SK-N-DZ (cell line): ENCODE measurements at regions not wholly inside any gene's neighbourhood (a gene's known extent, or its start where the extent isn't known, plus 50 kb on each side); places are given as distances from the start of the nearest gene placed in this dataset.

Experiments used
- DNase-seq: peaks from one replicate; pipeline ENCODE4 v3.0.0-alpha.2; 2015; ENCODE audit warnings: low spot score
- small RNA-seq, 2 experiments: library from RNA; depleted of rRNA; stranded (forward); fragments of <200 nt; gene quantifications; one replicate each; pipeline ENCODE3, GENCODE V24; 2014

DNA sequence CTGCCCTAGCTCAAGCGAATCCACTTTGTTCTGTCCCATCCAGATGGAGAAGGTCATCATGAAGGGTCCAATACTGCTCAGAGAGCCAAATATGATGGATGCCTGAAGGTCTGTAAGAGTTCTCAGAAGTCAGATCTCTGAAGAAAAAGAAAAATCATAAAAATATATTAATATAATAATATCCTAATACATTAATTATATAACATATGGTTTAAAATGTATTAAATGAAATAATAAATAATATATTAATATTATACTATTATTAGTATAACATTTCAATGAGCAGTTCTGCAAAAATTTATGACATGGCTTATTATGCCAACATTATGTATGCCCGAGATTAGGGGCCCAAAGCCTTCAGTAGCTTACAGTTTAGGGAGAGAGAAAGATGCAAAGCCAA is 78.2 kb upstream of the GPR12 start:
- DNase-seq, result no peak

DNA sequence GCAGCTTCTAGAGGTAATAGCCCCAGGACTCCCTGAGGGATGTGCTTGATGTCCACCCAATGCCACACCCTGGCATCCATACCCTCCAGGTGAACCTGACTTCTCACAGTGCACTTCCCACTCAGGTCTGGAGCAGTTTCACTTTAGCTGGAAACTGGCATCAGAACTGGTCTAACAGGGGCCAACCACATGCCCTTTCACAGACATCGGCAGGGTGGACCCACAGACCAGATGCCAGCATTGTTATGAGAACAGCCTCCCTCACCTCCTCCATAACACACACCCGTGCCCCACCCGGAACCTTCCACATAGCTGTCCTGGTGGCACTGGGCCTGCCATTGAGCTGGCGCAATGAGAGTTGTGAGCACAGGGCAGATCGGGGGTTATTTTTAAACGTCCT is 77.4 kb upstream of the GPR12 start:
- DNase-seq, result no peak

DNA sequence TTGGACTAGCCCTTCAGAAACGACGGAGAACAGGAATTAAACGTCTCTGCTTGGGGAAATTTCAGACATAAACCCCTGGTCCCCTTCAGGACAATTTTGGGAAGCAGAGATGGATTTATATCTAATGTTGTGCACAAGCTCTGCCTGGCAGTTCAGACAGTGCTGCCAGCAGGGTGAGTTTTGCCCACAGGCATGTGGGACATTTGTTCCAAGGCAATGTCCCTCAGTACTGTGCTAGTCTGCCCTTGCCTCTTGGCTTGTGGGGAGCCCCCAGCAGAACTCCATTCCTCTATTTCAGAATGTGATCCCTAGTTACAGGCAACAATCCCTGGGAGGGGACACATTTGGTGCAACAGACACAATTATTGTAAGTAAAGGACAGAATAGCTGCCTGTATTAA is 76.5 kb upstream of the GPR12 start:
- DNase-seq, result no peak

DNA sequence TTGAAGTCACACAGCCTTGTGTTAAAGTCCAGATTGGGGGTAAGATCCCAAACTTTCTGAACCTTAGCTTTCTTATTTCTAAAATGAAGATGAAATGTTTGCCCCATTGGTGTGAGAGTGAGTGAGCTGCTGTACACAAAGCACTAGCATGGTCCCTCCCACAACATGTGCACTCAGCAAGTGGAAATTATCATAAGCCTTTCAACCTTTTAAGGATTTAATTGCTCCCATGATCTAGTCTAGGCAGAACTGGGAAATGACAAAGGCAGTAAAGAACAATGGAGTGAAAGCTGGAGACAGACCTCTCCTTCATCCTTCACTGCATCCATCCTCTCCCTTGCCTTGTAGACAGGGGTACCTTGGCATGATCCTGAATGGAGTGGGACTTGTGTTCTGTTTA is 76.0 kb upstream of the GPR12 start:
- DNase-seq, result no peak

DNA sequence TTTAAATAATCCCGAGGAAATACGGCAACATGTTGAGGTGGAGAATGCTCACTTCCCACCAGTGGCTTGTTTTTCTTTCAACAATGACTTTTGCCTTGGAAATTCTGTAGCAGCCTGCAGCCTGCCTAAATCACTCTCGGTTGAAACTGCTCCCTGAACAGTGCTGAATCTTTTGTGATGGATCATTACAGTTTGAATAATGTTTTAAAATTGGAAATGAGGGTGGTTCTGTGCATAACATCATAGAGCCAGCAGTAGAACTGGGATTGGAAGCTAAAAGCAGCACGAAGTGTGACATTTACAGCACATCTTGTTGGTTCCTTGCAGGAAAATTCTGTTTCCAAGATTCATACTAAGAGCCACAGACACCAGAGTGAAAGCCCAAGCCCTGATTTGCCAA is 74.1 kb upstream of the GPR12 start:
- DNase-seq, result no peak

DNA sequence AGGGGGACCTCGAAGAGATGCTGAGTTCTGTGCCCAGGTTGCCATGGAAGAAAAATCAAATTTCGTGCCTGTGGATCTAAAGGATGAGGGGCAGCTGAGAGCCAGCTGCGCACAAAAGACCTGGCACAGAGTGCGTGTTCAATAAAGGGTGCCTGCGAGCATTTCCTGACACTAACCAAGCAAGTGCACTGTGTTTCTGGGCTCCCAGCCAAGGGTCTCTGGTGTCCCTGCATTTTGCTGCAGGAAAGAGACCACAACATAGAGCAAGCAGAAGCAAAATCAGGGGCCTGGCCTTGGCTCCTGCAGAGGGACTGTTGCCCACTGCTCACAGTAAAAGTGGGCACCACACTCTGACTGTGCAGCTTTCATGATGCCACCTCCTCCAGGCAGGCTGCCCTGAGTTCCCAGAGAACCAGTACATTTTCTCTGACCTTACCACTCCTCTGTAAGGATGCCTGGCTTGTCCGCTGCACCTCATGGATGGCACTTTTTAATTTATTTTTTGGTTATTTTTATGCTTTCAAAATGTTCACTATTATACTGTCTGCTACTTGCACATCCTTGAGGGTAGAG is 70.8 kb upstream of the GPR12 start:
- no peak for DNase-seq

DNA sequence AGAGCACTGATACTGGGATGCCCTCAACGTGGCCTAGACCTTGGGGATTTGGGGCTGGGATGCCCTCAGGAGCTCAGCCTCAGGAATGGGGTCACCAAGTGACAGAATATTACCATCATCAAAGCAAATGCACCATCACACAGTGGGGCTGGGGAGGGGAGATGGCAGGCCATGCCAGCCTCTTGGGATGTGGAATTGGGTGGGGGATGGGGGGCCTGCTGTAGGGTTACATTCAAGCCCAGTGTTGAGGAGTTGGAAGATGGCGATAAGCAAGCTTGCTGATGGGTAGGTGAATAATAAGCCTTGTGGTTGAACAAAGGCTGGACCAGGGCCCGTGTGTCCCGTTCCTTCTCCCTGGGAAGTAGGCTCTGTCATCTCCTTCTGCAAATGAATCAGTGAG is 69.1 kb upstream of the GPR12 start:
- DNase-seq, result no peak

DNA sequence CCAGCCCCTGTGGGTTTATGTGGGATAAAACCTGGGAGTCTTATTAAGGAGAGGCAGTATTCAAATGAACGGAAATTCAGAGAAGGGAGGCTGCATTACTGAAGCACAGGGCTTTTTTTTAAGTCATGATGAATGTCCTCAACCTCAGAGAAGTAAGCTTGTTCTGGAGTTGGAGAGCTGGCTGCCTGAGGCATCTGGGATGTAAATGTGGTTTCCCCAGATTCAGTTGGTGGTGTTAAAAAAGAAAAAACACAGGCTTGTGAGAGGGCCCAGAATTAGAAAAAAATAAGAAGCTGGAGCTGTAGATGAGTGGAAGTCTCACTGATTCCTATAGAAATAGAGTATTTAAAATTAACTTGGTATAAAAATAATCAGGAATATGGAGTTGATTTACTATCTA is 64.0 kb upstream of the GPR12 start:
- no peak for DNase-seq

DNA sequence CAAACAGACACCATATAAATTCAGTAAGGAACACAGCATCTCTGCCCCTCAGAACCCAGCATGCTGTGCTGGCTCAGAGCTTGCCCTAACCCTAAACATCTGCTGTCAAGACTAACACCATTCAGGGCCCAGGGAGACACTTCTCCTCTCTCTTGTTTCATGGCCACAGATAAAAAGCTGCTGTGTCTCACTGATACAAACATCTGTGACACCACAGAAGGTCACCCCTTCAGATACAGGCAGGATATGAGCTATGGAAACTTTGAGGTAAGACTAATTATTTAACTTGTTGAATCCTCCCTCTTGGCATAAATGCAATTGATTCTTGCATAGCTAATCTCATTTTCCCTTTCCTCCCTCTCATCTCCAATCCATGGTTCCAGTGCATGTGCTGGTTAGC is 61.6 kb upstream of the GPR12 start:
- no peak for DNase-seq

DNA sequence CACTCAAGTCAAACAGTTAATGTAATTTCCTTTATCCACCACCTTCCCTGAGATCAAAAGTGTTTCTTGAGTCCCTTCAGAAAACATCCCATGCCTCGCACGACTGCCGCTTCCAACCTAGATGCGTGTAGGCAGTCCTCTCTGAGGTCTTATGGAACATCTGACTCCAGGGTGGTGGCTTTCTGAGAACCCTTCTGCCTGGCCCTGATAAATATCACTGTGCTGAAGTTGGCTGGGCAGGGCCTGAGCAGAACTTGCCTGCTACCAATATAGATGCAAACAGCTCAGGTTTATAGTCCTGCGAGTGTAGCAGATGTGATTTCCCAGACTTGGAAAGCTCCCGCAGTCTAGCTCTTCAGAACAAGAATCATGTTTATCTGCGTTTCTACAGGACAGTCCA is 61.1 kb upstream of the GPR12 start:
- no peak for DNase-seq

DNA sequence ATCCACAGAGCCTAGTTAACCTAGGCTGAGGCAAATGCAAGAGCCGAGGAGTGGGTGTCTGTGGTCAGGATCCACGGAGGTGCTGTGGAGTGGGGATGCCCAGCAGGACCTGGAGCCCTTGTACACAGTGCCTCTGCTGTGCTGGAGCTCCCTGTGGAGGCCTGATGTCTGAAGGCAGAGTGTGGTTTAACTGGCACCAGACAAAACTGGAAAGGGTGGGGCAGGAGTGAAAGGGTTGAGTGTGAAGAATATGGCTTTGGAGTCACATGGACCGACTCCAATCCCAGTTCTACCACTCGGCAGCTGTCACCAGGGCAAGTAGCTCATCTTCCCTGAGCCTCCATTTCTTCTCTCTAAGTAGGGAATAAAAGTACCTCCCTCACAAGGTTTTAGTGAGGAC is 60.3 kb upstream of the GPR12 start:
- DNase-seq, result no peak

DNA sequence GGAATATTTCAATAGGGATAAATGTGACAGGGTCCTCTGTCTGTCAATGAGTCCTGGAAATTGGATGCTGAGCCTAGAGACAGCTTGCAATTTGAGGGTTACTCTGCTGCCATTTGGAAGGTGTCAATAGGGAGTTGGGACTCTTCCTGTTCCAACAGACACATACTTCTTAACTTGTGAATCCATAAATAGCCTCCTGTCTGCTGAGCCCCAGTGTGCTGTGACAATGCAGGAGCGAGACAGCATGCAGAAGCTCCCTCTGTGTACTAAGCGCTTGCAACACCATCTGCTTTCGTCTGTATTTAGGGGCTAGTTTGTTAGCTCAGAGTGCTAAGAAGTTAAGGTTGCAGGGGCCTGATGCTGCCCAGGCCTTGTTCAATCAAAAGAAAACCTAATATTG is 58.5 kb upstream of the GPR12 start:
- DNase-seq, result no peak

DNA sequence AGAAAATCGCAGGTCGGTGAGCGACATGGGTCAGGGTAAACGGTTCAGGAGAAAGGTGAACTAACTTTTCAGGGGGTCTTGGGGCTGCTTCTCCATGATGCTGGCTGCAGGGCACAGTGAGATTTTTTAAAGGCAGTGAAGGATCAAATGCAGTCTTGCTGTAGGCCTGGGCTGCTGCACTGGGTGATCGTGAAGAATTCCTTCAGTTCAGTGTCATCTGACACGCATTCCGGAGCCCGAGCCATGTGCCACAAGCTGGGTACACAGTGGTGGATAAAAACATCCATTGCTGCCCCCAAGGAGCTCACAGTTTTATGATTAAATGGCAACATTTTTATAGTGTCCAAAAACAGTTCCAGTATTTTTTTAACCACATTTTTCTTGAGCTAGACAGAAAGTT is 56.3 kb upstream of the GPR12 start:
- no peak for DNase-seq

DNA sequence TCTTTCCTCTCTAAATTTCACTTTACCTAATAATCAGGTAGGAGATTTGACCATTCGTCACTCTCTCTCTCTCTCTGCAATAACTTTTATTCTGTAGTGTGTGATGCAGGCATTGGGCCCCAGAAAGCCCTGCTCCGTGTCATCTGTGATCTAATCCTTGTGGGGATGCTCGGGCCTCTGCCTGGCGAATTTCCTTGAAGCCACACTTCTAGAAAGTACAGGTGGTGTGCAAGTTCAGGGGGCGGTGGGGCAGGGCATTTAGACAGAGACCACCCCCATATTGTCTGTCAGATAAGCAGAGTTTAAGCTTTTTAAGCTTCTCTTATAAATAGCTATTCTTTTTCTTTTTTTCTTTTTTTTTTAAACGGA is 53.4 kb upstream of the GPR12 start:
- DNase-seq, result no peak

DNA sequence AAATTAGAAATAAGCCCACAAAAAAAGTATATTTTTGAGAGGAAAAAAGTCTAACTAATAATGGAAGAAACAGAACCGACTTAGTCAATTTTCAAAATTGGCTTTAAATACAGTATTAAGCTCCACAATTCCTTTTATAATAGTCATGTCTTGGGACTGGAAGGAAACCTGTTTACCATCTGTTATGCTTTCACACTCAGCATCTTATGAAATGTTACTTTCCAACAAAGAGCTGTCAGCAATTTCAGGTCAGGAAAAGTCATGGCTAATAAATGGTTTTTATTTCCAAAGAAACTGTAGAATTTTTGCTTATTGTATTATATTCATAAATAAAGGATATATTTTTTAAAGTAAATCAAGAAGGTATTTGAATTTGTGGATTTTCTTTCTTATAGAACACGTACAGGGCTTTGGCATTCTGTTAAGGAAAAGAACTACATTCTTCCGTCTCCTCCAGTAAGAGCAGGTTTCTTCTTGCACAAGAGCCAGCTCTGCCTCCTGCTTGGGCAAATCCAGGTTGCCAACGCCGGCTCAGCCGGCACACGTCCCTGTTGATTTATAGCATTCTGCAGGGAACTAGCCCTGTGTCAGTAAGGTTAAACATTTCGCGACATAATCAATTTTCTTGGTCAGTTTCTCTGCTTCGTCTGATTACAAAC is 52.9 kb upstream of the GPR12 start:
- no peak for DNase-seq

DNA sequence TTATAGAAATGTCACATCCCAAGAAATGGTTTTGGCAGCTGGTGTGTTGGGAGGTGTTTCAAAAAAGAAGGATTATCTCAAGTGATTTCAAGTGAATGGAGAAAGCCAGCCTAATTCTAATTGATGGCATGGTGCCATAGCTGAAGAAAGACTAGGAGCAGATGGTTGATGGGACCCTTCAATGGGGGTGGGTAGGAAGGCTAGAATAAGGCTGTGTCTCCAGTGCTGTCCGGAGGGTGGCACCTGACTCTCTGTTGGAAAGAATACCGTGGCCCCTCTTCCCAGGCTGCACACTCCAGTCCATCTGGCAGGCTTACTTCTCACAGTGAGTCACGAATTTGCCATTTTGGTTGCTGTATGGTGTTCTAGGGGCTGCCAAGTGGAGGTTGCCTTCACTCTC is 51.0 kb upstream of the GPR12 start:
- DNase-seq, result no peak

Small RNA genes in the stretch of these regions (small RNA-seq; reads per million reads assigned to genes)
- gene RPS21P8, result 0 reads per million in 2 experiments
